ENCODE measurements at regions not wholly inside any gene's neighbourhood (a gene's known extent, or its start where the extent isn't known, plus 50 kb on each side); places are given as distances from the start of the nearest gene placed in this dataset.

GRCh38 chr6:91632308-91632707, 1045.4 kb upstream of the MAP3K7 start:
- FAIRE-seq: no peak
- no peak for TF ChIP-seq CTCF (IDR thresholded peaks at IDR 0.05)
- WGBS, 2 donors: 47 to 68% methylated on average over 3 of the region's 3 CpGs
- no peaks in the 10 kb centered on the region for H3K9me3 ChIP-seq
- no peaks in the 10 kb centered on the region for H3K27me3 ChIP-seq
- no peak overlapping the region for H3K27ac ChIP-seq
- no peaks in the 10 kb centered on the region for H3K36me3 ChIP-seq
- no peak for DNase-seq
- no peaks in the 10 kb centered on the region for H3K4me1 ChIP-seq
- H3K4me3 ChIP-seq: no peak overlapping the region
- intact Hi-C loops (cut with DNase I): no loop called here
- no peak for ATAC-seq

GRCh38 chr6:91631227-91631626, 1044.4 kb upstream of the MAP3K7 start:
- intact Hi-C loops (cut with DNase I): no loop called here
- 76 to 90% methylated on average over 3 of the region's 3 CpGs for WGBS, 2 donors
- Histone ChIP-seq H3K27me3 (no peaks in the 10 kb centered on the region), H3K27ac (no peak overlapping the region), H3K4me1 (no peaks in the 10 kb centered on the region), H3K36me3 (no peaks in the 10 kb centered on the region), H3K4me3 (no peak overlapping the region), H3K9me3 (no peaks in the 10 kb centered on the region)
- DNase-seq: no peak
- no peak for ATAC-seq
- no peak for TF ChIP-seq CTCF (IDR thresholded peaks at IDR 0.05)
- no peak for FAIRE-seq

- DNase-seq (no peak), ATAC-seq (no peak), FAIRE-seq (no peak)
- no peak for TF ChIP-seq CTCF (IDR thresholded peaks at IDR 0.05)
- Histone ChIP-seq H3K27me3 (no peaks in the 10 kb centered on the region), H3K27ac (no peak overlapping the region), H3K9me3 (no peaks in the 10 kb centered on the region), H3K4me3 (no peak overlapping the region), H3K36me3 (no peaks in the 10 kb centered on the region), H3K4me1 (no peaks in the 10 kb centered on the region)
- intact Hi-C loops (cut with DNase I): no loop called here
- 55 to 77% methylated on average over 4 of the region's 4 CpGs for WGBS, 2 donors
Observed at GRCh38 chr6:91626911-91627310, 1040.0 kb upstream of the MAP3K7 start.

GRCh38 chr6:91613481-91613880, 1026.6 kb upstream of the MAP3K7 start:
- Histone ChIP-seq H3K27ac (no peak overlapping the region), H3K27me3 (no peaks in the 10 kb centered on the region), H3K36me3 (no peaks in the 10 kb centered on the region), H3K4me3 (no peak overlapping the region), H3K4me1 (no peaks in the 10 kb centered on the region), H3K9me3 (no peaks in the 10 kb centered on the region)
- intact Hi-C loops (cut with DNase I): no loop called here
- ATAC-seq: no peak
- DNase-seq: no peak
- no peak for FAIRE-seq
- TF ChIP-seq CTCF (IDR thresholded peaks at IDR 0.05): no peak

- WGBS, 2 donors: 67 to 83% methylated on average over 7 of the region's 7 CpGs
- Histone ChIP-seq H3K9me3 (no peaks in the 10 kb centered on the region), H3K4me3 (no peak overlapping the region), H3K27ac (no peak overlapping the region), H3K36me3 (no peaks in the 10 kb centered on the region), H3K4me1 (no peaks in the 10 kb centered on the region), H3K27me3 (no peaks in the 10 kb centered on the region)
- ATAC-seq: no peak
- intact Hi-C loops (cut with DNase I): no loop called here
- FAIRE-seq: no peak
- DNase-seq: no peak
- TF ChIP-seq CTCF (IDR thresholded peaks at IDR 0.05): no peak
Observed at GRCh38 chr6:91611190-91611589, 1024.3 kb upstream of the MAP3K7 start.
